Muscle of leg (tissue), 3 donors: ENCODE measurements at regions not wholly inside any gene's neighbourhood (a gene's known extent, or its start where the extent isn't known, plus 50 kb on each side); places are given as distances from the start of the nearest gene placed in this dataset.
"Not testable (repeated sequence)": the region's sequence is repeated elsewhere in the genome, so short reads cannot be mapped to it uniquely, and the experiment has no call there.

Experiments used
- DNase-seq: peaks from one replicate; pipeline ENCODE4 v3.0.0; 2013
- H3K27ac ChIP-seq: one replicate; pipeline ENCODE4 v1.5.1; 2013; ENCODE audit warnings: mild to moderate bottlenecking, low read length, control low read depth
- H3K27me3 ChIP-seq: one replicate; pipeline ENCODE4 v1.6.1; 2013; ENCODE audit warnings: low read length; ENCODE audit not compliant: control insufficient read depth, insufficient read depth
- H3K36me3 ChIP-seq: one replicate; pipeline ENCODE4 v1.6.1; 2013; ENCODE audit warnings: low read length; ENCODE audit not compliant: control insufficient read depth, insufficient read depth
- H3K4me1 ChIP-seq: one replicate; pipeline ENCODE4 v1.6.1; 2013; ENCODE audit warnings: low read length; ENCODE audit not compliant: control insufficient read depth, insufficient read depth
- H3K4me3 ChIP-seq: one replicate; pipeline ENCODE4 v1.5.1; 2013; ENCODE audit warnings: low read length, control low read depth
- H3K9me3 ChIP-seq: replicated peaks from 2 replicates; pipeline ENCODE4 v1.6.1; 2013; ENCODE audit warnings: low read depth, low read length; ENCODE audit not compliant: control insufficient read depth
- WGBS: methylation state at CpG from one replicate; pipeline ENCODE4 v1.1.5; 2013; ENCODE audit warnings: missing lambda C conversion rate; ENCODE audit not compliant: insufficient coverage; 5-methylcytosine and 5-hydroxymethylcytosine counted together

GRCh38 chr11:67806728-67807235 lies 132.4 kb upstream of the ALDH3B2 start:
- not testable (repeated sequence) for H3K4me3 ChIP-seq, H3K27me3 ChIP-seq, H3K27ac ChIP-seq, H3K36me3 ChIP-seq, H3K9me3 ChIP-seq, DNase-seq
- peaks cover 11% of the 10 kb centered on the region for H3K4me1 ChIP-seq
- no CpG with 5 or more reads among the region's 8 CpGs for WGBS

- Histone ChIP-seq H3K4me3 (peak overlapping the region; percentile 54), H3K4me1 (peaks cover 11% of the 10 kb centered on the region), H3K27ac (peak overlapping the region; percentile 51)
- H3K36me3 ChIP-seq, H3K9me3 ChIP-seq, H3K27me3 ChIP-seq: not testable (repeated sequence)
- WGBS = 2% methylated on average over 18 of the region's 26 CpGs
- DNase-seq = peak; percentile 70
These were observed 131.8 kb upstream of the ALDH3B2 start for GRCh38 chr11:67806183-67806582.

DNA sequence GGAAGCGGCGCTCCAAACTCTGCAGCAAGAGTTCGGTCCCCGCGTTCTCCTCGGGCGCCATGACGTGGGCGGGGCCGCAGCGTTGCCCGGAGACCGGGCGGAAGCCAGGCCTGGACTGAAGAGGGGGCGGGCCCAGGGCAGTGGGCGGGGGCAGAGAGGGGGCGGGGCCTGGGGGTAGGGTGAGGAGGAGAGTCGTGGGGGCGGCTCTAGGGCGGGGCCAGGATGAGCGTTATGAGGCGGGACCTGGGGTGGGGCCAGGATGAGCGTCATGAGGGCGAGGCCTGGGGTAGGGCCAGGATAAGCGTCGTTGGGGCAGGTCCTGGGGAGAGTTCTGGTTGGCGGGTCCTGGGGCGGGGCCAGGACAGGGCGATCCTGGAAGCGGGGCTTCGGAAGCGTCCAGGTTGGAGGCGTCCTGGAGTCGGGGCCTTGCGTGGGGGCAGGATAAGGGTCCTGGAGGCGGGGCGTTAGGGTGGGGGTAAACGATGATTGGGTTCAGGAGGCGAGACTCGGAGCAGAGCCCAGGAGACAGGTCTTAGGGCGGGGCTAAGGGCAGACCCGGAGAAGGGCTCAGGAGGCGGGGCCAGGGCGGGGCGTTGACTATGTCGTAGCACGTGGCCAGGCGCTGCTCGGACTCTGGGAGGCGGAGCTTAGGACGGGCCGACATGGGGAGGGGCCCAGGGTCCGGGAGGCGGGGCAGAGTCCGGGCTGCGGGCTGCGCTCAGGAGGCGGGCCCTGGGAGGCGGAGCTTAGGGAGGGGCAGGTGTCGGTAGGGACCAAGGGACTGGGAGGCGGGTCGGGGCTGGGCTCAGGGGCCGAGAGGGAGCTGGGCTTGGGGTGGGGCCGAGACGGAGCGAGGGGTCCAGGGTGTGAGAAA lies 131.1 kb upstream of the ALDH3B2 start:
- H3K27ac ChIP-seq = peak overlapping the region; percentile 94
- not testable (repeated sequence) for H3K36me3 ChIP-seq, H3K9me3 ChIP-seq, H3K27me3 ChIP-seq
- H3K4me3 ChIP-seq = peak overlapping the region; percentile 58
- H3K4me1 ChIP-seq = peaks cover 11% of the 10 kb centered on the region
- DNase-seq = peak; percentile 99
- 1% methylated on average over 53 of the region's 66 CpGs for WGBS

DNA sequence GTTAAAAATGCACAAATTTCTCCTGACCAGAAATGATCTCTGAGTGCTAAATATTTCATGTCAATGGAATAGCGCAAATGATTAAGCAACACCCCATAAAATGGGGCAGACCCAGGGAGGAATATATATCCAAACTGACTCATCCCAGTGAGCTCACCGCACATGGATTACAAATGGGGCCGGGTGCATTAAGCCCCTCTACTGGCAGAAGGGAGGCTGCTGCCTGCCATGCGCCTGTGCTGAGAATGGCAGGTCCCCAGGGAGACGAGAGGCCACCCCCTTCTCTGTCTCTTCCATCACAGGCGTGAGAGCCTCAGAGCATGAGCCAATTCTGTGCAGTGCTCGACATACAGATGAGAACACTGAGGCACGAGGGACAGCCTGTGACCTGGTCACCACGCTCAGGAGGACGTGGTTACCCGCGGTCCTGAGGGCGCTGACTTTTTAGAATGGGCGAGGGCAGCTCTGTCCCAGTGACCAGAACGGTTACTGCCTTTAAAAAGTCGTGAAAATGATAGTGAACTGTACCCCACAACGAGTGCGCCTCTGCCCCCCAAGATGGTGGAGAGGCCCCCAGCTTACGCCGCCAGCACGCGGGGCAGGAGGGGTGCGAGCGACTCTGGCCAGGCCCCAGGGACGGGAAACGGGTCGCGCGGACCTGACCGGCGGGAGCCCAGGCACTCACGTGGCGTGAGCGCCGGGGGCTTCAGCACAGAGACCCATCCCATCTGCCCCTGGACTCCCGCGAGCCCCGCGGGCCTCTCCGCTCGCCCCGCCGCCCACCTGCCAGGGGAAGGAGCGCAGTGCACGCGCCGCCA lies 130.2 kb upstream of the ALDH3B2 start:
- not testable (repeated sequence) for H3K36me3 ChIP-seq, H3K27me3 ChIP-seq, H3K27ac ChIP-seq, H3K9me3 ChIP-seq
- Histone ChIP-seq H3K4me3 (peak overlapping the region; percentile 58), H3K4me1 (peaks cover 11% of the 10 kb centered on the region)
- DNase-seq = peak; percentile 47
- 0% methylated on average over 42 of the region's 47 CpGs for WGBS

DNA sequence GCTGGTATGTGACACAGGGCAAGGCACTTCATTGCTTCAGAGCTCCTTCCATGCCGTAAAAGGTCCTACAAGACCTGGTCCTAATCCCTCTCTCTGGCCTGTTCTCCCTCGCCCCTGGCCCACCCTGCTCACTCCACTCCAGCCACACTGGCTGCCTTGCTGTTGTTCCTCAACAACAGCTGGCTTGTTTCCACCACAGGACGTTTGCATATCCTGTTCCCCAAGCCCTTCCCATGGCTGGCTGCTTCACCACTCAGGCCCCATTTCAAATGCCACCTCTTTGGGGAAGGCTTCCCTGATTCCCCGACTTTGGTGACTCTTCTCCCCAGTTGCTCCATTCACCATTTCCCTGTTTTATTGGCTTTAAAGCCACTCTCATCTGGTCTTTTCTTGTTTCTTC lies 129.1 kb upstream of the ALDH3B2 start:
- not testable (repeated sequence) for H3K27me3 ChIP-seq, H3K4me3 ChIP-seq, H3K36me3 ChIP-seq, H3K9me3 ChIP-seq, H3K27ac ChIP-seq, DNase-seq
- 48% methylated on average over 3 of the region's 4 CpGs for WGBS
- H3K4me1 ChIP-seq = peaks cover 11% of the 10 kb centered on the region

DNA sequence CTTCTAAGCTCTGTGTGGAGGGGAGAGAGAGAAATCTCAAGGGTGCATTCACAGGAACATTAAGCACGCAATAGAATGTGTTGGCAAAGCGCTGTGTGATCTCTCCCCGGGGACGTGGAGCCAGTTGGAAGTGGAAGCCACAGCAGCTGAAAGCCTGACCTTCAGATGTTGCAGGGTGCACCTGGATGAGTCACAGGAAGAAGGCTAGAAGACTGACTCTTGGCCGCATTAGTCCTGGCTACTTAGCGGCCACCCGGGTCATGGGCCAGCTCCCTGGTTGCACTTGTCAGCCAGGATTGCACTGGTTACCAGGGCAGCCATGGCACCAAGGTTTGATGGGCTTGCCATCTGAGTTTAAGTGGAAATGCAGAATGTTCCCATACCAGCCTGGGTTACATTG lies 128.6 kb upstream of the ALDH3B2 start:
- not testable (repeated sequence) for H3K27ac ChIP-seq, H3K36me3 ChIP-seq, H3K27me3 ChIP-seq, DNase-seq, H3K4me3 ChIP-seq, H3K9me3 ChIP-seq
- peaks cover 11% of the 10 kb centered on the region for H3K4me1 ChIP-seq
- WGBS = 51% methylated on average over 5 of the region's 7 CpGs

DNA sequence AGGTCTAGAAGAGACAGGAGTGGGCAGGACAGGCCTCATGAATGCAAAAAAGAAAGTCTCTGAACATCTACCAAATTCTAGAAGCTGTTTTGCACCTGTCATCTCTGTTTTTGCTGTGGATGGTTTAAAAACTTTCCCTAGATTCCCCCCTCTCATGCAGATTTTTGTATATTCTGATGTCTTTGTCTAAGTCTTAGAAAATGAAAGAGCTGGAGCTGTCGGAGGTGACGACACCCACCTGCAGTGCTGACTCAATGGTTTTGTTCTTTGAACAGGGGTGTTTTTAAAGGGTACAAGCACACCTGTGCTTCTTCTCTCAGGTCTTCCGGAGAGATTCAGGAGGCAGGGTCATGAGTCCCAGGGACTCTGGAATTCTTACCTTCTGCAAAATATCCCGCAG lies 128.2 kb upstream of the ALDH3B2 start:
- not testable (repeated sequence) for DNase-seq, H3K9me3 ChIP-seq, H3K4me3 ChIP-seq, H3K27me3 ChIP-seq, H3K36me3 ChIP-seq, H3K27ac ChIP-seq
- peaks cover 11% of the 10 kb centered on the region for H3K4me1 ChIP-seq
- WGBS = no CpG with 5 or more reads among the region's 4 CpGs

GRCh38 chr11:67801397-67801796 lies 127.0 kb upstream of the ALDH3B2 start:
- not testable (repeated sequence) for H3K4me3 ChIP-seq, H3K4me1 ChIP-seq, H3K27me3 ChIP-seq, H3K9me3 ChIP-seq, H3K36me3 ChIP-seq, H3K27ac ChIP-seq, DNase-seq
- 90% methylated on average over 5 of the region's 6 CpGs for WGBS

GRCh38 chr11:67800591-67800990 lies 126.2 kb upstream of the ALDH3B2 start:
- not testable (repeated sequence) for H3K27ac ChIP-seq, H3K4me1 ChIP-seq, H3K4me3 ChIP-seq, DNase-seq, H3K9me3 ChIP-seq, H3K27me3 ChIP-seq, H3K36me3 ChIP-seq
- WGBS = 61% methylated on average over 6 of the region's 11 CpGs

- not testable (repeated sequence) for H3K9me3 ChIP-seq, H3K27ac ChIP-seq, H3K27me3 ChIP-seq, DNase-seq, H3K36me3 ChIP-seq, H3K4me1 ChIP-seq, H3K4me3 ChIP-seq
- 7% methylated on average over 2 of the region's 4 CpGs for WGBS
These were observed 125.4 kb upstream of the ALDH3B2 start for GRCh38 chr11:67799808-67800207.
